ENCODE measurements at regions not wholly inside any gene's neighbourhood (a gene's known extent, or its start where the extent isn't known, plus 50 kb on each side); places are given as distances from the start of the nearest gene placed in this dataset.
A peak's percentile ranks its signal among the peaks of the same experiment; 100 is the strongest.

- Histone ChIP-seq H3K4me3 (no peak overlapping the region), H3K36me3 (no peaks in the 10 kb centered on the region)
- intact Hi-C loops (cut with micrococcal nuclease): no loop called here
Observed at GRCh38 chr10:27369880-27370279, 129.3 kb upstream of the ACBD5 start.

GRCh38 chr10:27368706-27369105 is 128.1 kb upstream of the ACBD5 start:
- no peak overlapping the region for H3K4me3 ChIP-seq
- H3K27ac ChIP-seq (replicated peaks): no peak overlapping the region
- no peaks in the 10 kb centered on the region for H3K4me1 ChIP-seq
- intact Hi-C loops (cut with micrococcal nuclease): no loop called here
- no peaks in the 10 kb centered on the region for H3K36me3 ChIP-seq
- DNase-seq: no peak
- no peak for TF ChIP-seq CTCF (IDR thresholded peaks at IDR 0.05; ENCODE audit: borderline replicate concordance)
- no peaks in the 10 kb centered on the region for H3K9me3 ChIP-seq (replicated peaks)
- peaks cover 15% of the 10 kb centered on the region for H3K27me3 ChIP-seq (ENCODE audit: low read depth)

More at GRCh38 chr10:27369880-27370279, 129.3 kb upstream of the ACBD5 start:
- Histone ChIP-seq H3K27me3 (ENCODE audit: low read depth) (peaks cover 22% of the 10 kb centered on the region), H3K9me3 (replicated peaks) (no peaks in the 10 kb centered on the region), H3K4me1 (no peaks in the 10 kb centered on the region), H3K27ac (replicated peaks) (no peak overlapping the region)
- DNase-seq: no peak
- TF ChIP-seq CTCF (IDR thresholded peaks at IDR 0.05; ENCODE audit: borderline replicate concordance): no peak

- intact Hi-C loops (cut with micrococcal nuclease): no loop called here
- peaks cover 15% of the 10 kb centered on the region for H3K27me3 ChIP-seq (ENCODE audit: low read depth)
Observed at GRCh38 chr10:27366769-27367168, 126.2 kb upstream of the ACBD5 start.

GRCh38 chr10:27364028-27364427 is 123.4 kb upstream of the ACBD5 start:
- intact Hi-C loops (cut with micrococcal nuclease): no loop called here
- Histone ChIP-seq H3K36me3 (no peaks in the 10 kb centered on the region), H3K9me3 (replicated peaks) (no peaks in the 10 kb centered on the region), H3K27me3 (ENCODE audit: low read depth) (peaks cover 7% of the 10 kb centered on the region), H3K4me1 (no peaks in the 10 kb centered on the region), H3K4me3 (no peak overlapping the region), H3K27ac (replicated peaks) (no peak overlapping the region)
- no peak for TF ChIP-seq CTCF (IDR thresholded peaks at IDR 0.05; ENCODE audit: borderline replicate concordance)
- DNase-seq: no peak

More at GRCh38 chr10:27366769-27367168, 126.2 kb upstream of the ACBD5 start:
- Histone ChIP-seq H3K4me1 (no peaks in the 10 kb centered on the region), H3K27ac (replicated peaks) (no peak overlapping the region), H3K9me3 (replicated peaks) (no peaks in the 10 kb centered on the region), H3K4me3 (no peak overlapping the region), H3K36me3 (no peaks in the 10 kb centered on the region)
- no peak for DNase-seq
- TF ChIP-seq CTCF (IDR thresholded peaks at IDR 0.05; ENCODE audit: borderline replicate concordance): no peak

GRCh38 chr10:27360581-27361172 is 120.1 kb upstream of the ACBD5 start:
- H3K36me3 ChIP-seq: no peaks in the 10 kb centered on the region
- peak; percentile 68 for DNase-seq
- TF ChIP-seq CTCF (IDR thresholded peaks at IDR 0.05; ENCODE audit: borderline replicate concordance): peak; percentile 79
- no peaks in the 10 kb centered on the region for H3K27me3 ChIP-seq (ENCODE audit: low read depth)
- no peaks in the 10 kb centered on the region for H3K9me3 ChIP-seq (replicated peaks)
- H3K4me3 ChIP-seq: no peak overlapping the region
- no peak overlapping the region for H3K27ac ChIP-seq (replicated peaks)
- no peaks in the 10 kb centered on the region for H3K4me1 ChIP-seq
- intact Hi-C loops (cut with micrococcal nuclease): no loop called here

Data from left ventricle myocardium inferior (tissue), 1 donor.